WTC11 (cell line): ENCODE measurements at regions not wholly inside any gene's neighbourhood (a gene's known extent, or its start where the extent isn't known, plus 50 kb on each side); places are given as distances from the start of the nearest gene placed in this dataset.

Source experiments
- ATAC-seq: fragments of 200-7000 bp; cut with Tn5 transposase; 2 replicates; pipeline ENCODE4 v1.10.0; 2021; ENCODE audit warnings: mild to moderate bottlenecking, moderate library complexity
- CTCF ChIA-PET: fragments of 300-600 bp; sonication (Branson Sonifier 250); formaldehyde crosslinking; loops from one replicate; lab custom pipeline; 2021; ENCODE audit warnings: antibody characterized with exemption; lab: Charles Lee
- POLR2A ChIA-PET: fragments of 350-600 bp; sonication (Branson Sonifier 250); formaldehyde crosslinking; loops from one replicate; lab custom pipeline; 2021; ENCODE audit warnings: antibody characterized with exemption; lab: Charles Lee
- DNase-seq: peaks from one replicate; pipeline ENCODE4 v3.0.0; 2021; ENCODE audit warnings: low spot score
- H3K27ac Mint-ChIP-seq: 2 replicates; pipeline ENCODE4 v1.8.0; 2021; ENCODE audit warnings: mixed read lengths
- H3K27me3 Mint-ChIP-seq: 2 replicates; pipeline ENCODE4 v1.8.0; 2021; ENCODE audit warnings: low read depth, mild to moderate bottlenecking, moderate library complexity, mixed read lengths
- H3K36me3 Mint-ChIP-seq: 2 replicates; pipeline ENCODE4 v1.8.0; 2021; ENCODE audit warnings: mixed read lengths
- H3K4me1 Mint-ChIP-seq: 2 replicates; pipeline ENCODE4 v1.8.0; 2022; ENCODE audit warnings: mixed read lengths
- H3K4me3 Mint-ChIP-seq: 2 replicates; pipeline ENCODE4 v1.8.0; 2021; ENCODE audit warnings: mild to moderate bottlenecking, moderate library complexity, mixed read lengths
- H3K9me3 Mint-ChIP-seq: 2 replicates; pipeline ENCODE4 v1.8.0; 2021; ENCODE audit warnings: mixed read lengths
- ATF1 ChIP-seq: sonication (generic); formaldehyde crosslinking; IDR thresholded peaks from 2 replicates; pipeline ENCODE4 v1.8.1; 2023; ENCODE audit warnings: mild to moderate bottlenecking, moderate library complexity, missing genetic modification reagents
- CBFB ChIP-seq: sonication (generic); formaldehyde crosslinking; IDR thresholded peaks from 2 replicates; pipeline ENCODE4 v1.8.1; 2022; ENCODE audit warnings: mild to moderate bottlenecking, low read depth, missing genetic modification reagents
- CDX4 ChIP-seq: fragments of 250-450 bp; sonication (Bioruptor Pico); IDR thresholded peaks from 2 replicates; pipeline ENCODE4 v1.9.0; 2021; ENCODE audit warnings: moderate library complexity, mild to moderate bottlenecking, inconsistent platforms, borderline replicate concordance
- EMX1 ChIP-seq: fragments of 250-450 bp; sonication (Bioruptor Pico); IDR thresholded peaks from 2 replicates; pipeline ENCODE4 v1.8.0; 2021; ENCODE audit warnings: mild to moderate bottlenecking
- ERG ChIP-seq: fragments of 250-450 bp; sonication (Bioruptor Pico); IDR thresholded peaks from 2 replicates; pipeline ENCODE4 v1.8.0; 2021; ENCODE audit warnings: mild to moderate bottlenecking
- ETV6 ChIP-seq: sonication (generic); formaldehyde crosslinking; IDR thresholded peaks from 2 replicates; pipeline ENCODE4 v1.8.1; 2022; ENCODE audit warnings: mild to moderate bottlenecking, missing genetic modification reagents
- GTF2I ChIP-seq: fragments of 250-450 bp; sonication (Bioruptor Pico); conservative IDR thresholded peaks from 2 replicates; pipeline ENCODE4 v1.4.0; 2021; ENCODE audit warnings: mild to moderate bottlenecking
- IRF2 ChIP-seq: sonication (generic); formaldehyde crosslinking; IDR thresholded peaks from 2 replicates; pipeline ENCODE4 v1.8.0; 2022; ENCODE audit warnings: low read depth, missing genetic modification reagents, borderline replicate concordance
- JUN ChIP-seq: sonication (generic); formaldehyde crosslinking; IDR thresholded peaks from 2 replicates; pipeline ENCODE4 v1.8.0; 2023; ENCODE audit warnings: mild to moderate bottlenecking, missing genetic modification reagents
- SMAD4 ChIP-seq: sonication (generic); formaldehyde crosslinking; IDR thresholded peaks from 2 replicates; pipeline ENCODE4 v1.8.0; 2022; ENCODE audit warnings: mild to moderate bottlenecking, missing genetic modification reagents
- SP1 ChIP-seq: sonication (generic); formaldehyde crosslinking; conservative IDR thresholded peaks from 2 replicates; pipeline ENCODE4 v1.8.1; 2022; ENCODE audit warnings: missing genetic modification reagents
- TEAD4 ChIP-seq: sonication (generic); formaldehyde crosslinking; IDR thresholded peaks from 2 replicates; pipeline ENCODE4 v1.8.0; 2022; ENCODE audit warnings: mild to moderate bottlenecking, missing genetic modification reagents
- TP53 ChIP-seq: sonication (generic); formaldehyde crosslinking; IDR thresholded peaks from 2 replicates; pipeline ENCODE4 v1.8.1; 2023; ENCODE audit warnings: mild to moderate bottlenecking, missing genetic modification reagents
- ZBTB21 ChIP-seq: sonication (generic); formaldehyde crosslinking; IDR thresholded peaks from 2 replicates; pipeline ENCODE4 v1.8.1; 2023; ENCODE audit warnings: mild to moderate bottlenecking, missing genetic modification reagents, borderline replicate concordance
- ZNF121 ChIP-seq: sonication (generic); formaldehyde crosslinking; IDR thresholded peaks from 2 replicates; pipeline ENCODE4 v1.8.0; 2023; ENCODE audit warnings: missing genetic modification reagents
- ZNF138 ChIP-seq: sonication (generic); formaldehyde crosslinking; conservative IDR thresholded peaks from 2 replicates; pipeline ENCODE4 v1.8.1; 2022; ENCODE audit warnings: mild to moderate bottlenecking, moderate library complexity, missing genetic modification reagents
- ZNF219 ChIP-seq: sonication (generic); formaldehyde crosslinking; IDR thresholded peaks from 2 replicates; pipeline ENCODE4 v1.8.0; 2023; ENCODE audit warnings: missing genetic modification reagents, mild to moderate bottlenecking, borderline replicate concordance
- ZNF232 ChIP-seq: sonication (generic); formaldehyde crosslinking; IDR thresholded peaks from 2 replicates; pipeline ENCODE4 v1.8.0; 2022; ENCODE audit warnings: mild to moderate bottlenecking, missing genetic modification reagents
- ZNF263 ChIP-seq: sonication (generic); formaldehyde crosslinking; IDR thresholded peaks from 2 replicates; pipeline ENCODE4 v1.8.1; 2022; ENCODE audit warnings: low read depth, mild to moderate bottlenecking, moderate library complexity, missing genetic modification reagents
- ZNF671 ChIP-seq: fragments of 250-450 bp; sonication (Bioruptor Pico); IDR thresholded peaks from 2 replicates; pipeline ENCODE4 v1.8.0; 2021; ENCODE audit warnings: mild to moderate bottlenecking
- TF ChIP-seq, protein P1 (sequence below): sonication (generic); formaldehyde crosslinking; IDR thresholded peaks from 2 replicates; pipeline ENCODE4 v1.8.0; 2023; ENCODE audit warnings: missing genetic modification reagents
- TF ChIP-seq, protein P2 (sequence below): sonication (generic); formaldehyde crosslinking; IDR thresholded peaks from 2 replicates; pipeline ENCODE4 v1.8.0; 2022; ENCODE audit warnings: missing genetic modification reagents
- TF ChIP-seq, protein P3 (sequence below): sonication (generic); formaldehyde crosslinking; IDR thresholded peaks from 2 replicates; pipeline ENCODE4 v1.8.1; 2022; ENCODE audit warnings: missing genetic modification reagents, borderline replicate concordance
- TF ChIP-seq, protein P4 (sequence below): sonication (generic); formaldehyde crosslinking; IDR thresholded peaks from 2 replicates; pipeline ENCODE4 v1.8.1; 2022; ENCODE audit warnings: mild to moderate bottlenecking, missing genetic modification reagents, moderate library complexity, borderline replicate concordance
- TF ChIP-seq, protein P5 (sequence below): fragments of 250-450 bp; sonication (Bioruptor Pico); IDR thresholded peaks from 2 replicates; pipeline ENCODE4 v1.9.0; 2021; ENCODE audit warnings: mild to moderate bottlenecking

- no peak for DNase-seq
- Mint-ChIP-seq H3K4me1 (peaks cover 18% of the 10 kb centered on the region), H3K27me3 (no peaks in the 10 kb centered on the region), H3K4me3 (no peak overlapping the region), H3K27ac (no peak overlapping the region), H3K36me3 (no peaks in the 10 kb centered on the region), H3K9me3 (no peaks in the 10 kb centered on the region)
- TF ChIP-seq TP53 (no peak), ZNF219 (CRISPR knock-in tag) (no peak), ZNF121 (CRISPR knock-in tag) (no peak), GTF2I (CRISPR knock-in tag) (no peak), ZBTB21 (CRISPR knock-in tag) (no peak), ATF1 (CRISPR knock-in tag) (no peak), ZNF138 (CRISPR knock-in tag) (no peak), JUN (CRISPR knock-in tag) (no peak), CBFB (CRISPR knock-in tag) (no peak), ETV6 (no peak), TEAD4 (CRISPR knock-in tag) (no peak), ZNF671 (no peak), ZNF232 (CRISPR knock-in tag) (no peak), SMAD4 (CRISPR knock-in tag) (no peak)
- TF ChIP-seq, protein P1, sequence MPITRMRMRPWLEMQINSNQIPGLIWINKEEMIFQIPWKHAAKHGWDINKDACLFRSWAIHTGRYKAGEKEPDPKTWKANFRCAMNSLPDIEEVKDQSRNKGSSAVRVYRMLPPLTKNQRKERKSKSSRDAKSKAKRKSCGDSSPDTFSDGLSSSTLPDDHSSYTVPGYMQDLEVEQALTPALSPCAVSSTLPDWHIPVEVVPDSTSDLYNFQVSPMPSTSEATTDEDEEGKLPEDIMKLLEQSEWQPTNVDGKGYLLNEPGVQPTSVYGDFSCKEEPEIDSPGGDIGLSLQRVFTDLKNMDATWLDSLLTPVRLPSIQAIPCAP (CRISPR knock-in tag): no peak
- TF ChIP-seq, protein P2, sequence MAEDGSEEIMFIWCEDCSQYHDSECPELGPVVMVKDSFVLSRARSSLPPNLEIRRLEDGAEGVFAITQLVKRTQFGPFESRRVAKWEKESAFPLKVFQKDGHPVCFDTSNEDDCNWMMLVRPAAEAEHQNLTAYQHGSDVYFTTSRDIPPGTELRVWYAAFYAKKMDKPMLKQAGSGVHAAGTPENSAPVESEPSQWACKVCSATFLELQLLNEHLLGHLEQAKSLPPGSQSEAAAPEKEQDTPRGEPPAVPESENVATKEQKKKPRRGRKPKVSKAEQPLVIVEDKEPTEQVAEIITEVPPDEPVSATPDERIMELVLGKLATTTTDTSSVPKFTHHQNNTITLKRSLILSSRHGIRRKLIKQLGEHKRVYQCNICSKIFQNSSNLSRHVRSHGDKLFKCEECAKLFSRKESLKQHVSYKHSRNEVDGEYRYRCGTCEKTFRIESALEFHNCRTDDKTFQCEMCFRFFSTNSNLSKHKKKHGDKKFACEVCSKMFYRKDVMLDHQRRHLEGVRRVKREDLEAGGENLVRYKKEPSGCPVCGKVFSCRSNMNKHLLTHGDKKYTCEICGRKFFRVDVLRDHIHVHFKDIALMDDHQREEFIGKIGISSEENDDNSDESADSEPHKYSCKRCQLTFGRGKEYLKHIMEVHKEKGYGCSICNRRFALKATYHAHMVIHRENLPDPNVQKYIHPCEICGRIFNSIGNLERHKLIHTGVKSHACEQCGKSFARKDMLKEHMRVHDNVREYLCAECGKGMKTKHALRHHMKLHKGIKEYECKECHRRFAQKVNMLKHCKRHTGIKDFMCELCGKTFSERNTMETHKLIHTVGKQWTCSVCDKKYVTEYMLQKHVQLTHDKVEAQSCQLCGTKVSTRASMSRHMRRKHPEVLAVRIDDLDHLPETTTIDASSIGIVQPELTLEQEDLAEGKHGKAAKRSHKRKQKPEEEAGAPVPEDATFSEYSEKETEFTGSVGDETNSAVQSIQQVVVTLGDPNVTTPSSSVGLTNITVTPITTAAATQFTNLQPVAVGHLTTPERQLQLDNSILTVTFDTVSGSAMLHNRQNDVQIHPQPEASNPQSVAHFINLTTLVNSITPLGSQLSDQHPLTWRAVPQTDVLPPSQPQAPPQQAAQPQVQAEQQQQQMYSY (CRISPR knock-in tag): no peak
- CTCF ChIA-PET: interaction anchor here (0.8 kb wide), 1 partner anchor 14 kb away, joined by 3 read pairs; no protein-coding TSS in a partner anchor
- no peak for ATAC-seq
- POLR2A ChIA-PET: no interaction called here
These were observed 320.5 kb upstream of the TET2 start for GRCh38 chr4:104826171-104826570.

GRCh38 chr4:104829761-104830160, 316.9 kb upstream of the TET2 start:
- H3K27ac Mint-ChIP-seq: no peak overlapping the region
- ChIA-PET CTCF (no interaction called here), POLR2A (no interaction called here)
- TF ChIP-seq ERG (CRISPR knock-in tag): no peak
- TF ChIP-seq, protein P3, sequence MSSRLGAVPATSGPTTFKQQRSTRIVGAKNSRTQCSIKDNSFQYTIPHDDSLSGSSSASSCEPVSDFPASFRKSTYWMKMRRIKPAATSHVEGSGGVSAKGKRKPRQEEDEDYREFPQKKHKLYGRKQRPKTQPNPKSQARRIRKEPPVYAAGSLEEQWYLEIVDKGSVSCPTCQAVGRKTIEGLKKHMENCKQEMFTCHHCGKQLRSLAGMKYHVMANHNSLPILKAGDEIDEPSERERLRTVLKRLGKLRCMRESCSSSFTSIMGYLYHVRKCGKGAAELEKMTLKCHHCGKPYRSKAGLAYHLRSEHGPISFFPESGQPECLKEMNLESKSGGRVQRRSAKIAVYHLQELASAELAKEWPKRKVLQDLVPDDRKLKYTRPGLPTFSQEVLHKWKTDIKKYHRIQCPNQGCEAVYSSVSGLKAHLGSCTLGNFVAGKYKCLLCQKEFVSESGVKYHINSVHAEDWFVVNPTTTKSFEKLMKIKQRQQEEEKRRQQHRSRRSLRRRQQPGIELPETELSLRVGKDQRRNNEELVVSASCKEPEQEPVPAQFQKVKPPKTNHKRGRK (CRISPR knock-in tag): no peak
- no peak for TF ChIP-seq CDX4 (CRISPR knock-in tag)
- TF ChIP-seq, protein P4, sequence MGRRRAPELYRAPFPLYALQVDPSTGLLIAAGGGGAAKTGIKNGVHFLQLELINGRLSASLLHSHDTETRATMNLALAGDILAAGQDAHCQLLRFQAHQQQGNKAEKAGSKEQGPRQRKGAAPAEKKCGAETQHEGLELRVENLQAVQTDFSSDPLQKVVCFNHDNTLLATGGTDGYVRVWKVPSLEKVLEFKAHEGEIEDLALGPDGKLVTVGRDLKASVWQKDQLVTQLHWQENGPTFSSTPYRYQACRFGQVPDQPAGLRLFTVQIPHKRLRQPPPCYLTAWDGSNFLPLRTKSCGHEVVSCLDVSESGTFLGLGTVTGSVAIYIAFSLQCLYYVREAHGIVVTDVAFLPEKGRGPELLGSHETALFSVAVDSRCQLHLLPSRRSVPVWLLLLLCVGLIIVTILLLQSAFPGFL (CRISPR knock-in tag): no peak
- no peak for TF ChIP-seq SP1 (CRISPR knock-in tag)
- no peak for TF ChIP-seq IRF2
- TF ChIP-seq EMX1 (CRISPR knock-in tag): no peak
- no peak for TF ChIP-seq ZNF263 (CRISPR knock-in tag)
- TF ChIP-seq, protein P5, sequence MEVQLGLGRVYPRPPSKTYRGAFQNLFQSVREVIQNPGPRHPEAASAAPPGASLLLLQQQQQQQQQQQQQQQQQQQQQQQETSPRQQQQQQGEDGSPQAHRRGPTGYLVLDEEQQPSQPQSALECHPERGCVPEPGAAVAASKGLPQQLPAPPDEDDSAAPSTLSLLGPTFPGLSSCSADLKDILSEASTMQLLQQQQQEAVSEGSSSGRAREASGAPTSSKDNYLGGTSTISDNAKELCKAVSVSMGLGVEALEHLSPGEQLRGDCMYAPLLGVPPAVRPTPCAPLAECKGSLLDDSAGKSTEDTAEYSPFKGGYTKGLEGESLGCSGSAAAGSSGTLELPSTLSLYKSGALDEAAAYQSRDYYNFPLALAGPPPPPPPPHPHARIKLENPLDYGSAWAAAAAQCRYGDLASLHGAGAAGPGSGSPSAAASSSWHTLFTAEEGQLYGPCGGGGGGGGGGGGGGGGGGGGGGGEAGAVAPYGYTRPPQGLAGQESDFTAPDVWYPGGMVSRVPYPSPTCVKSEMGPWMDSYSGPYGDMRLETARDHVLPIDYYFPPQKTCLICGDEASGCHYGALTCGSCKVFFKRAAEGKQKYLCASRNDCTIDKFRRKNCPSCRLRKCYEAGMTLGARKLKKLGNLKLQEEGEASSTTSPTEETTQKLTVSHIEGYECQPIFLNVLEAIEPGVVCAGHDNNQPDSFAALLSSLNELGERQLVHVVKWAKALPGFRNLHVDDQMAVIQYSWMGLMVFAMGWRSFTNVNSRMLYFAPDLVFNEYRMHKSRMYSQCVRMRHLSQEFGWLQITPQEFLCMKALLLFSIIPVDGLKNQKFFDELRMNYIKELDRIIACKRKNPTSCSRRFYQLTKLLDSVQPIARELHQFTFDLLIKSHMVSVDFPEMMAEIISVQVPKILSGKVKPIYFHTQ (CRISPR knock-in tag): no peak

More at GRCh38 chr4:104829761-104830160, 316.9 kb upstream of the TET2 start:
- peaks cover 15% of the 10 kb centered on the region for H3K4me1 Mint-ChIP-seq
- no peak for ATAC-seq
- H3K4me3 Mint-ChIP-seq: no peak overlapping the region
- no peaks in the 10 kb centered on the region for H3K36me3 Mint-ChIP-seq
- no peaks in the 10 kb centered on the region for H3K27me3 Mint-ChIP-seq
- H3K9me3 Mint-ChIP-seq: no peaks in the 10 kb centered on the region
- no peak for DNase-seq
